ENCODE measurements at regions not wholly inside any gene's neighbourhood (a gene's known extent, or its start where the extent isn't known, plus 50 kb on each side); places are given as distances from the start of the nearest gene placed in this dataset.

DNA sequence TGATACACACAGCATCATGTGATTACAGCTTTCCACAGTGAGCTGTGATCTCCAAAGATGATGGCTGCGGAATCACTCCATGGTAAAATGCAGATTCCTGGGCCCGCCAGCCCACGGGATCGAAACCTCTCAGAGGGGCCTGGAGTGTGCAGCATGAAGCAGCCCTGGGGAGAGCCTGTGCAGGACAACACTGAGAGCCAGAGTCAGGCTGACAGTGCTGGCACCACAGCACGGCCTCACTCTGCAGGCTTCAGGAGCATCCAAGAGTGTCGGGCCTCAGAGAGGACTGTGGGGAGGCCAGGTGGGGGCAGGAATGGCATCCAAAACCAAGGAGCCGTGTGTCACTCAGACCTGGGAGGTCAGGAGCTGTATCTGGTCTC is 533.4 kb downstream of the TCERG1L start:
- DNase-seq (ENCODE audit: low spot score in 2 of 2), result peak in 1 of 2 donors; percentile 7
- intact Hi-C loops (cut with DNase I; ENCODE audit: low total_unique reads), result no loop called here

DNA sequence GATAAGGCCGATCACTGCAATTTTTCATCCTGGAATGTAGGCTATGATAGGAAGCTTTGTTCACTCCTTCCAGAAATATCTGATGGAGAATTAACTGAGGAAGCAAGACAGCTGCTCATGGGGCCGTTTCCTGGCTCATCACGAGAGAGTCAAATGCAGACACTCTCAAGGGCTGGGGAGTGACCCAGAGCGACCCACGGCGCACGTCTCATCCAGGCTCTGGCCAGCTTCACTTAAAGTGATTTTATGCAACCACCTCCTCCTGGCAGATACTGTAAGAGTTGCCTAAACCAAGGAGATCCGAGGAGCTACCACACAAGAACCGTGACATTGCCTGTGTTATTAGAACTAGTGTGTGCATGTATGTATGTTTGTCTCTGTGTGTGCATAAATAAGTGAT is 530.8 kb downstream of the TCERG1L start:
- no peak for DNase-seq (ENCODE audit: low spot score in 2 of 2)
- H3K9me3 ChIP-seq, result no peaks in the 10 kb centered on the region
- H3K36me3 ChIP-seq, result no peaks in the 10 kb centered on the region
- TF ChIP-seq POLR2AphosphoS5 (IDR thresholded peaks at IDR 0.05) (no peak), POLR2A (IDR thresholded peaks at IDR 0.05) (no peak)
- TF ChIP-seq, protein P1, sequence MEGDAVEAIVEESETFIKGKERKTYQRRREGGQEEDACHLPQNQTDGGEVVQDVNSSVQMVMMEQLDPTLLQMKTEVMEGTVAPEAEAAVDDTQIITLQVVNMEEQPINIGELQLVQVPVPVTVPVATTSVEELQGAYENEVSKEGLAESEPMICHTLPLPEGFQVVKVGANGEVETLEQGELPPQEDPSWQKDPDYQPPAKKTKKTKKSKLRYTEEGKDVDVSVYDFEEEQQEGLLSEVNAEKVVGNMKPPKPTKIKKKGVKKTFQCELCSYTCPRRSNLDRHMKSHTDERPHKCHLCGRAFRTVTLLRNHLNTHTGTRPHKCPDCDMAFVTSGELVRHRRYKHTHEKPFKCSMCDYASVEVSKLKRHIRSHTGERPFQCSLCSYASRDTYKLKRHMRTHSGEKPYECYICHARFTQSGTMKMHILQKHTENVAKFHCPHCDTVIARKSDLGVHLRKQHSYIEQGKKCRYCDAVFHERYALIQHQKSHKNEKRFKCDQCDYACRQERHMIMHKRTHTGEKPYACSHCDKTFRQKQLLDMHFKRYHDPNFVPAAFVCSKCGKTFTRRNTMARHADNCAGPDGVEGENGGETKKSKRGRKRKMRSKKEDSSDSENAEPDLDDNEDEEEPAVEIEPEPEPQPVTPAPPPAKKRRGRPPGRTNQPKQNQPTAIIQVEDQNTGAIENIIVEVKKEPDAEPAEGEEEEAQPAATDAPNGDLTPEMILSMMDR (IDR thresholded peaks at IDR 0.05), result no peak
- H3K4me1 ChIP-seq, result no peaks in the 10 kb centered on the region
- peaks cover 0 to 19% of the 10 kb centered on the region in 2 donors for H3K27me3 ChIP-seq
- H3K4me3 ChIP-seq, result no peak overlapping the region
- intact Hi-C loops (cut with DNase I; ENCODE audit: low total_unique reads), result no loop called here
- H3K27ac ChIP-seq, result no peak overlapping the region

More for the DNA sequence above, 533.4 kb downstream of the TCERG1L start:
- TF ChIP-seq POLR2A (IDR thresholded peaks at IDR 0.05) (no peak), POLR2AphosphoS5 (IDR thresholded peaks at IDR 0.05) (no peak)
- TF ChIP-seq, protein P1 (IDR thresholded peaks at IDR 0.05), result no peak
- H3K27ac ChIP-seq, result no peak overlapping the region
- no peaks in the 10 kb centered on the region for H3K9me3 ChIP-seq
- H3K27me3 ChIP-seq, result peaks cover 0 to 27% of the 10 kb centered on the region in 2 donors
- no peaks in the 10 kb centered on the region for H3K4me1 ChIP-seq
- H3K4me3 ChIP-seq, result no peak overlapping the region
- H3K36me3 ChIP-seq, result no peaks in the 10 kb centered on the region

DNA sequence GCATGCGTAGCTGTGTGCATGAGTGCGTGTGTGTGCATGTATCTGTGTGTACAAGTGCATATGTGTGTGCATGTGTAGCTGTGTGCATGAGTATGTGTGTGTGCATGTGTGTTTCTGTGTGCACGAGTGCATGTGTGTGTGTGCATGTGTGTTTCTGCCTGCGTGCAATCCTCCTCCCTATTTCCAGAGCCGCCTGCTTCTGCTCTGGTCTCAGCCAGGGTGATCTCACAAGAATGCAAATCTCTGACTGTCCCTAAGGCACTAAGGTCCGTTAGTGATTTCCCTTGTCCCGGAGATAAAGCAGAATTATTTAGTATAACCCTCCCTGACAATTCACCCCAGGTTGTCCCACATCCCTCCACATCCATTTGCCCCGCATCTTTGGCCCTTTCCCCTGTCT is 530.3 kb downstream of the TCERG1L start:
- H3K4me1 ChIP-seq, result no peaks in the 10 kb centered on the region
- H3K4me3 ChIP-seq, result no peak overlapping the region
- TF ChIP-seq, protein P1 (IDR thresholded peaks at IDR 0.05), result no peak
- no peak for TF ChIP-seq POLR2AphosphoS5 (IDR thresholded peaks at IDR 0.05)
- TF ChIP-seq POLR2A (IDR thresholded peaks at IDR 0.05), result no peak
- DNase-seq (ENCODE audit: low spot score in 2 of 2), result no peak
- H3K36me3 ChIP-seq, result no peaks in the 10 kb centered on the region
- H3K9me3 ChIP-seq, result no peaks in the 10 kb centered on the region
- no peak overlapping the region for H3K27ac ChIP-seq
- H3K27me3 ChIP-seq, result peaks cover 0 to 20% of the 10 kb centered on the region in 2 donors
- intact Hi-C loops (cut with DNase I; ENCODE audit: low total_unique reads), result no loop called here

DNA sequence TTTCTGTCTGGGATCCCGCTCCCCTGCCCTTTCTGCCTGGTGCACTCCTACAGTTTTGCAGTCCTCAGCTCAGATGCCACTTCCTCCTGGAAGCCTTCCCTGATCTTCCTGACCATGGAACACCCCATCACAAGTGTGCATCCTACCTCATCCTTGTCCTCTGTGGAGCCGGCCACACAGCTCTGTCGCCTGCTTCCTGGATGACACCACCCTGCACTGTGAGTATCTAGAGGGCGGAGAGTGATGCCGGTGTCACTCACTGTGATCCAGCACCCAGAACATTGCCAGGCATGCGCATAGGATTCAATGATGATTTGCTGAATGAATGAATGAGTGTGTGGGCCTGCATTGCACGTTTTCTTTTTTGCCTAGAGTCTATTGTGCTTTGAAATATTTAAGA is 529.9 kb downstream of the TCERG1L start:
- H3K27me3 ChIP-seq, result peaks cover 0 to 18% of the 10 kb centered on the region in 2 donors
- no peak overlapping the region for H3K4me3 ChIP-seq
- no peaks in the 10 kb centered on the region for H3K9me3 ChIP-seq
- TF ChIP-seq POLR2A (IDR thresholded peaks at IDR 0.05) (no peak), POLR2AphosphoS5 (IDR thresholded peaks at IDR 0.05) (no peak)
- TF ChIP-seq, protein P1 (IDR thresholded peaks at IDR 0.05), result no peak
- no peaks in the 10 kb centered on the region for H3K4me1 ChIP-seq
- H3K27ac ChIP-seq, result no peak overlapping the region
- no peaks in the 10 kb centered on the region for H3K36me3 ChIP-seq
- intact Hi-C loops (cut with DNase I; ENCODE audit: low total_unique reads), result no loop called here
- no peak for DNase-seq (ENCODE audit: low spot score in 2 of 2)

DNA sequence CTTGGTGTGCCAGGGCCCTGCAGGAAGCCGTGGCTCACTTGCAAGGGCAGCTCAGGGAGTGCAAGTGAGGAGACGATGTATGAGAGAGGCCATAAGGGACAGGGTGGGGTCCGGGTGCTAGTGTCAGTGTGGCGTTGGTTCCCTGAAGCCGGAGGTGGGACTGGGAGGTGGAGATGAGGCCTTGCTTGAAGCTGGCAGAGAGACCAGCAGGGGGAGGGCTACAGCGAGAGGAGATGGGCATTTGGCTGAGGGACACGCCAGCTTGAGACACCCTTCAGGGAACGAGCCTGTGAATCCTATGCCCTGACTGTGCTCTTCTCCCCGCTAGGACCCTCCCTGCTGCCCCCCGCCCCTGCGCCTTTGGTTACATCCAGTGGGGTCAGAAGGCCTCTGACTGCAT is 529.1 kb downstream of the TCERG1L start:
- no peaks in the 10 kb centered on the region for H3K9me3 ChIP-seq
- intact Hi-C loops (cut with DNase I; ENCODE audit: low total_unique reads), result no loop called here
- H3K36me3 ChIP-seq, result no peaks in the 10 kb centered on the region
- peaks cover 0 to 17% of the 10 kb centered on the region in 2 donors for H3K27me3 ChIP-seq
- no peak overlapping the region for H3K27ac ChIP-seq
- no peak overlapping the region for H3K4me3 ChIP-seq
- no peak for DNase-seq (ENCODE audit: low spot score in 2 of 2)
- H3K4me1 ChIP-seq, result no peaks in the 10 kb centered on the region
- TF ChIP-seq POLR2A (IDR thresholded peaks at IDR 0.05), result no peak
- no peak for TF ChIP-seq POLR2AphosphoS5 (IDR thresholded peaks at IDR 0.05)
- TF ChIP-seq, protein P1 (IDR thresholded peaks at IDR 0.05), result no peak
